HPDE6-E6E7 (cell line): ENCODE measurements at regions not wholly inside any gene's neighbourhood (a gene's known extent, or its start where the extent isn't known, plus 50 kb on each side); places are given as distances from the start of the nearest gene placed in this dataset.
A peak's percentile ranks its signal among the peaks of the same experiment; 100 is the strongest.

Source experiments
- DNase-seq: peaks from one replicate; pipeline ENCODE4 v3.0.0; 2011; ENCODE audit warnings: missing footprints; ENCODE audit errors: extremely low spot score

DNA sequence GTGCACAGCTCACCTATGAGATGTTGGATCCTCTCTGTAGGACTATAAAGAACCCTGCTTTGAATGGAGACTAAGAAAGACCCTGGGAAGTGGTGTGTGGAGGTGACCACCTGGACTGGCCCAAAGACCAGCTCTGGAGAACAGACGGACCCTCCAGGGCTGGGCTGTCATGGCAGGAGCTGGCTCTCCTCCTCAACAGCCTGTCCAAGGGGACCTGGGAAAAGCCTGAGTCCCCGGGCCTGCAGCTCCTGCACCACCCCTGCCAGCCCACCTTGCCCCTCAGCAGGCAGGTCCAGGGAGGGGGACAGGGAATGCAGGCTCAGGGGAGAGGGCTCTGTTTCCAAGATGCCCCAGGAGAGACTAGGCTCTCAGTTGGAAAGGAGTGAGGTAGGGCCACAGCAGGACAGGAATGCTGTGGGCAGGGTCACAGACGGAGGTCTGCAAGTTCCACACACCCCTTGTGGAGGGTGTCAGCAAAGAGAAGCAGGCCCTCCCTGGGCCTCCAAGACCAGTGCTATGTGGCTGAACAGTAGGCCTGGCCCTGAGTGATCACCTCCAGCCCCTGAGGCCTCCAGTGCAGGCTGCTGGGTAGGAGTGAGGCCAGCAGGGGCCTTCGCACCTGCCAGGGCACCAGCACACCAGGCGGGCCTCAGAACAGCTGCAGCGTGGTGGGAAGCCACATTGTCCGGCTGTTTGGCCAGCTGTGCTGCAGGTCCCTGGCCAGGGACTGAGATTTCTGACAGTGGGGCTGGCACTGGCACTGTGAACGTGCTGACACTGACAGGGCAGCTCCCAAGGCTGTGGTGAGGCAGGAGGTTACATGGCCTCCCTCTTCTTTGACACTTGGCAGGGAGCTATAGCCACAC lies 86.4 kb upstream of the OTOS start:
- DNase-seq = no peak

DNA sequence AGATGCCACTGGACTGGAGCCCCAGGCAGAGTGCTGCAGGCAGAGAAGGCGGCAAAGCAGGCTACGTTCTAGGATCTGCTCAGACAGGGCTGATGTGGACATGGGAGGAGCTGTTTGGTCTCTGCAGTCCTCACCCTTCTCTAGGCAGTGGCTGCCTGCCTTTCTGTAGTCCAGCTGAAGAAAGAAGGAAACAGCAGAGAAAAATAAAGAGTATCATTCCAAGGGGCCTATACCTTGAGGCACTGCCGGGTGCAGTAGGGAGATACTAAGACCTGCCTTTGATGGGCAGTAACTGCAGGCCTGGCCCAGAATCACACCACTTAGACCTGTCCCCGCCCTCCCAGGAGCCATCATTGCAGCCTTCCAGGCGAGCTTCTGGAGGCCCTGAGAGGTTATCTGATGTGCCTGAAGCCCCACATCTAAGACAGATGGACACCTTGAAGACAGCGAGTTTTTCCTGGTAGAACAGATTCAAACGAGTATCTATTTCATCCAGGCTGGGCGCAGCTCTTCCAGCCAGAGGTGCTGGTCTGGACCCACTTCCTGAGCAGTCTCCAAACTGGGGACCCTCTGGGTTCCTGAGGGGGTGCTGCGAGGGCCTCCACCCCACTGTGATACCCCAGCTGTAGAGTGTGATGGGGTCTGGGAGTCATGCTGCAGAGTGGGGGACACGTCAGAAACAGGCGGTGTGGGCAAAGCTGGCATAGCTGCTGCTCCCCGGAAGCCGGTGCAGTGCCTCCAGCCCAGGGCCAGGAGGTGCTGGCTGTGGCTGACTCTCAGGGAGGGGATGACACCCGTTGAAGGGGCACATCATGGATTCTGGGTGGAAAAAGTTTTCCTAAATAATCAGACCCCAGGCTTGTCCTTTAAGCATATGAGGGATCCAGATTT lies 87.3 kb upstream of the OTOS start:
- no peak for DNase-seq

DNA sequence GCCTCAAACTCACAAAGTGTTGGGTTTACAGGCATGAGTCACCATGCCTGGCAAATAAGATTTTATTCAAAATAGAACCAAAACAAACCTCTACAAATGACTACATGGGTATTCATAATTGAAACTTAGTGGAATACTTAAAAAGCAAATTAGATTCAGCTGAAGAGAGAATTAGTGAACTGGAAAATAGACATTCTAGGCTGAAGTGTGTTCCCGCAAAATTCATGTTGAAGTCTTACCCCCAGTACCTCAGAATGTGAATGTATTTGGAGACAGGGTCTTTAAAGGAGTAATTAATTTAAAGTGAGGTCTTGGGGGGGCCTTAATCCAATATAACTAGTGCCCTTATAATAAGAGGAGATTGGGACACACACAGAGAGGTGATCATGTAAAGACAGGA lies 88.5 kb upstream of the OTOS start:
- DNase-seq = no peak

DNA sequence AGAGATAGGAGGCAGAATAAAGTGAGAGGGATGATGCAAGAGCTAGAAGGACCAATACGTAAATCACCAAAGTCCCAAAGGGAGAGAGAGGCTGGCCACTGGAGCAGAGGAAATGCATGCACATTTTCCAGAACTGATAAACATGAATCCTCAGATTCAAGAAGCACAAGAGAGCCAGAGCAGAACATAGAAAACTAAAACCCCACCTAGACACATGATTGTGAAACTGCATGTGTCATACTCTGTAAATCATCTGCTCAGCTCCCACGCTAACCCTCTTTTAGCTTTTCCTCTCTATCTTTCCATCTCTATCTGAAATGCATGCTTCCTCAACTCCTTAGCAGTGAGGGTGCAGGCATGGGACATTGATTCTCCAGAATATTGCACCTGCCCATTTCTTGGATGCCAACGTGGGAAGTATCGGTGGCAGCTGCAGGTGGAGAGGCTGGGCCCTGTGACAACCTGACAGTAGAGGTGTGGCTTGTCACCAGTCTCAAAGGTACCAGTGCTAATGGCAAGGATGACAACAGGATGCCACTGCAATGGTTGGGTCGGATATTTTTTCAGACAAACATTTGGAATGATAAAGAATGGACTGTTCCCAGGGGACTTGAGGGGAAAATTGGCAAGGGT lies 89.3 kb upstream of the OTOS start:
- DNase-seq = no peak

DNA sequence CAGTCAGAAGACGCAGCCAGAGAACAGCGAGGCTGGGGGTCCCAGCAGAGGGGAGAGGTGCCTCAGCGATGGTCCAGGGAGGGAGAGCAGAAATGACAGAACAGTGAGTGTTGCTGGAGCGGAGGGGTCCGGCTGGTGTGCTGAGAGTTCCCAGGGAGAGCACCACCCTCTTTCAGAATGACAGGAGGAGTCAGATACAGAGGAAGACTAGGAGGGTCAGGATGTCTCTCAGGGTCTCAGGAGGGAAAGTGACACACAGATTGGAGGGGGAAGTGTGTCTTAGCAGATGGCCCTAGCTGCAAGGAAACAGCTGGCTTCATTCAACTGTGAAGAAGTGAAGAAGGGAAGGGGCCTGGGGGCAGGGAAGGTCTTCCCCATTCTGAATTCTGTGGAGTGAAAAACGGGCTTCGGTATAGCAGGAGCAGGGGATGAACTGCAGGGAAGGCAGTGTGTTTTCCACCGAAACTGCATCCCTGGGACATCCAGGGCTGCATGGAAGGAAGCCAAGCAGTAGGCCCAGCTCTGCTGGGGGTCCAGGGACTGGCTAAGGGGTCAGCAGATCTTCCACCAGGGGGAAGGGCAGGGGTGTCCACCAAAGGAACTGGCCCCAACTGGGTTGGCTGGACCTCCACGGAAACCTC lies 90.0 kb upstream of the OTOS start:
- DNase-seq = no peak

DNA sequence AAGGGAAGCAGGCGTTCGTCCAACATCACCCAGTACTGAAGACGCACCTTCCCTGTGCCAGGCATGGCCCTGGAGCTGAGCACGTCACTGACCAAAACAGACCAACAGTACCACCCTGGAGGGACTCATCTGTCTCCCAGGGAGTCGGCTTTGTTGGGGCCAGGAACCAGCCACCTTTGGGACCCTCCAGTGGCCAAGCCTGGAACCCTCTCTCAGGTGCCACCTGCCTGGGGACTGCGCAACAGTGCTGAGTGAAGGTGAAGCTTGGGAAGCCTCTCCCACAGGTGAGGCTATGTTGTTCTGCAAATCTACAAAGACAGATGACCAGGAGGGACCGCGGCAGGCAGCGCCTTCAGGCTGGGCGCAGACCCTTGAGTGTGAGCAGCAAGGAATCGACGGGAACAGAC lies 91.4 kb upstream of the OTOS start:
- no peak for DNase-seq

DNA sequence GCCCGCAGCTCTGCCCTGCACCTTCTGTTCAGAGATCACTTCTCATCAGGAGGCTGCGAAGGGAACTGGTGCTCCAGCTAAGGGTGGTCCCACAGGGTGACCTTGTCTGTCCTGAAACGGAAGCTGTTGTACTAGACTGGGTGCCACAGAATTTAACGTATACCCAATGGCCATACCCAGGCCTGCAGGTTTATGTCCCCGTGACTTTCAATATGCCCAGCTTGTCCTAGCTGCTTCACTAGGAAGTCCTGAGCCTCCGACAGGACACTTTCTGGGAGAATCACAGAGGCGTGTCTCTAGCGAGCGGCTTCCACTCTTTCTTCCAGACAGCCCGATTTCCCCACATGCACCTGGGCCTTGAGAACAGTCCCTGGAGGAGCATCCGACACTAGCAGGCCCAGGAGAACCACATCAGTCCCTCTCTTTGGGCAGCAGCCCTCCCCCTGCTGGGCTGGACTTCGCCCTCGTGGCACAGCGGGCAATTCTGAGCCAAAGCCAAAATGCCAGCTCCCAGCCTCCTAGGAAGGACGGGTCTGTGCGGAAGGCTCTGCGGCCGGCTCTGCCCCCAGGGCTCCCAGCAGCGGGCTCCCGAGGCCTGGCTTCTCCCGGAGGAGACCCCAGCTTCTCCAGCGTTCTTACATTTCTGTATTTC lies 91.9 kb upstream of the OTOS start:
- DNase-seq = no peak

DNA sequence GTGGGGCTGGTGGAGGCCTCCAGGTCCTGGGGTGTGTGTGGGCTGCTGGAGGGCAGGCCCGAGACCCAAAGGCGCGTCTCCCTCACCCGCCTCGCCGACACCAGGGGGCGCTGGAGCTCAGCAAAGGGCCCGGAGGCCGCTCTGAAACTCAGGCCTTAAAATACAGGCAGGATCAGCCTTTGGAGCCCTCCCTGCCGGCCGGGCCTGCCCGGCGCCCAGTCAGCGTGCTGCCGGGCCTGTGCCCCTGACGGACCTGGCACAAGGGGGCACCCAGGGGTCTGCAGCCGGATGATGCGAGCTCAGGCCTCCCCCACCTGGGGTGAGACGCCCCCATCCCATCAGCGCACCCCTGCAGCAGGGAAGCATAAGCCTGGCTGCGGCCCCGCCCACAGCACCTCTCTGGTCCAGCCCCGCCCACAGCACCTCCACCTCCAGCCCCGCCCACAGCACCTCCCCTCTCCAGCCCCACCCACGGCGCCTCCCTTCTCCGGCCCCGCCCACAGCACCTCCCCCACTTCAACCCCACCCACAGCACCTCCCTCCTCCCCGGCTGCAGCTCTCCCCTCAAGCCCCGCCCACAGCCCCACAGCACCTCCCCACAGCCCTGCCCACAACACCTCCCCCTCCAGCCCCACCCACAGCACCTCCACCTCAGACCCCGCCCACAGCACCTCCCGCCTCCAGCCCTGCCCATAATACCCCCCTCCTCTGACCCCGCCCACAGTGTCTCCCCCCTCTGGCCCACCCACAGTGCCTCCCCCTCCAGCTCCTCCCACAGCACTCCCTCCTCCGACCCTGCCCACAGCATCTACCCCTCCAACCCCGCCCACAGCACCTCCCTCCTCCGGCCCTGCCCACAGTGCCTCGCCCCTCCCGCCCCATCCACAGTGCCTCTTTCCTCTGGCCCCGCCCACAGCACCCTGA lies 92.8 kb upstream of the OTOS start:
- peak; percentile 88 for DNase-seq

DNA sequence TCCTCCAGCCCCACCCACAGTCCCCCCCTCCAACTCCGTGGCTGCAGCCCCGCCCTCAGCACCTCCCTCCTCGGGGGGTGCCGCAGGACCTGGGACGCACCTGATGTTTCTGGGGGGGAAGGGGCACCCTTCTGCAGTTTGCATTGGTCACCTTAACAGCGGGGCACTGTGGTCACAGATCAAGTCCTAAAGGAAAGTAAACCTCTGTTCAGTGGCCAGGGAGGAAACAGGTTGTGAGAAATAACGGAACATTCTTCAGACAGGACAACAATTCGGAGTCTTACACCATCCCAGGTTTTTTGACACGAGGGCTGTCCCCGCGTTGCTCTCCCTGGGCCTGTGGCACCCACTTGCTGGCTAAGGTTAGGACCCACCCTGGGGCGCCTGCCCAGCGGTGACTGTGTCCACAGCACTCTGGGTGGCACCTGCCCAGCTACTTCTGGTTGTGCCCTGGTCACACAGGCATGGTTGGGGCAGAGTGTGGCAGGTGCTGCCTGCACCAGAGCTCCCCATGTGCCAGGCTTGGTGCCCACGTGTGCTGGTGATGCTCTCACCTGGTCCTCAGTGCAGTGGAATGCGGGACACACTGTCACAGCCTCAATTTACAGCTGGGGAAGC lies 93.5 kb upstream of the OTOS start:
- no peak for DNase-seq

DNA sequence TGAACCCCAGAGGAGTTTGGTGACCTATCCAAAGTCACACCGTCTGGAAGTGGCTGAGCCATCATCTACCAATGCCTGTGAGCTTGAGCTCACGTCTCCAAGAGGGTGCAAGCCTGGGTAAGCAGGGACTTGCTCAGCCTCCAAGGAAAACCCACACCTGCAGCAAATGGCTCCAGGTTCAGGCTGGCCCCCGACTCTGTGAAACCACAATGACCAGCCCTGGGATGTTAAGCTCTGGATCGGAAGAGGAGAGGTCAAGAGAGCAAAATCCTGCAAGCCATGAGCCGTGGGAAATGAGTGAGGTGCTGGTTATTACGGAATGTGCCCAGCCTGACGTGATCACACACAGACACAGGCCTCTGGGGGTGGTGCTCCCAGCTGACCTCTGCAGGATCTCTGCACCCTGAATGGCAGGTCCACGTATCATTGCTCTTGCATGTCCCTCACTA lies 94.1 kb upstream of the OTOS start:
- DNase-seq = no peak

DNA sequence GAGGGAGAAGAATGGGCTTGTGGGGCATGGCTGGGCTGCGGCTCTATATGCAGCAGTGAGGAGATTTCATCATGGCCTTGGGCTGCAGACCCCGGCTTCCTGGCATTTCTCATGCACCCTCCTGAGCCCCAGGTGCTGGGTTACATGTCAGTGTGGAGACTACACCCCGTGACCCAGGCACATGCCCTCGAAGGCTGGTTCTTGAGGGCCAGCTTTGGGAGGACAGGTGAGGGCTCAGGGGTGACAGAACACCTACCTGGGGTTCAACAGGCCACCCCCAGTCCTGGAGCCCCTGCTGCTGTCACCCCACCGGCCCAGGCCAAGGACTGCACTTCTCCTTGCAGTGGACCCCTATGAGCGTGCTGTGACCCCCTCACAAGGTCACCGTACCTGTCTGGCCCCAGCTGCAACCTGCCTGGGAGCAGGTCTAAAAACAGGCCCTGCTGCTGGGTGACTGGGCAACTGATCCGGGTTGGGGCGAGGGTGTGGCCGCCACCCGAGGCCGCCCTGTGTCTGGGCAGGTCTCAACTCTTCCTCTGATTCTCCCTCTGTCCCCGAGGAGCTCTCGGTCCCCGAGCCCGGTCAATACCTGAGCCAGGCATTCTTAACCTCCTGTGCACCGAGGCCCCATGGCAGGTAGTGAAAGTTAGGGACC lies 94.8 kb upstream of the OTOS start:
- no peak for DNase-seq

DNA sequence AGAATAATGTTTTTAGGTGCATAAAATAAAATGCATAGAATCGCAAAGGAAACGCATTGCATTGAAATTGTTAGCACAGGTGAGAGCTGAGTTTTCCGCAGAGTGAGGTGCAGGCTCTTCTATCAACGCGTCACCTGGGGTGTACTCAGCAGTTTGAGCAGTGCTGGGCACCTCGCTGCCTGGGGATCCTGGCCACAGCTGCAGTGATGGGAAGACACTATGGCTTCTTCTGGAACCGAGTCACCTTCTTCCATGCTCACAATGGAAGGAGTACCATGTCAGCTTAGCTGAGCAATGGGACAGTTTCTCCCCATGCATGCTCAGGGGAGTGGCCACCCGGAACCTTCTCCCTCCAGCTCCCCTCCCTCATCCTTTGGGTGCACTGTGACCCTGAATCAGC lies 95.4 kb upstream of the OTOS start:
- no peak for DNase-seq

DNA sequence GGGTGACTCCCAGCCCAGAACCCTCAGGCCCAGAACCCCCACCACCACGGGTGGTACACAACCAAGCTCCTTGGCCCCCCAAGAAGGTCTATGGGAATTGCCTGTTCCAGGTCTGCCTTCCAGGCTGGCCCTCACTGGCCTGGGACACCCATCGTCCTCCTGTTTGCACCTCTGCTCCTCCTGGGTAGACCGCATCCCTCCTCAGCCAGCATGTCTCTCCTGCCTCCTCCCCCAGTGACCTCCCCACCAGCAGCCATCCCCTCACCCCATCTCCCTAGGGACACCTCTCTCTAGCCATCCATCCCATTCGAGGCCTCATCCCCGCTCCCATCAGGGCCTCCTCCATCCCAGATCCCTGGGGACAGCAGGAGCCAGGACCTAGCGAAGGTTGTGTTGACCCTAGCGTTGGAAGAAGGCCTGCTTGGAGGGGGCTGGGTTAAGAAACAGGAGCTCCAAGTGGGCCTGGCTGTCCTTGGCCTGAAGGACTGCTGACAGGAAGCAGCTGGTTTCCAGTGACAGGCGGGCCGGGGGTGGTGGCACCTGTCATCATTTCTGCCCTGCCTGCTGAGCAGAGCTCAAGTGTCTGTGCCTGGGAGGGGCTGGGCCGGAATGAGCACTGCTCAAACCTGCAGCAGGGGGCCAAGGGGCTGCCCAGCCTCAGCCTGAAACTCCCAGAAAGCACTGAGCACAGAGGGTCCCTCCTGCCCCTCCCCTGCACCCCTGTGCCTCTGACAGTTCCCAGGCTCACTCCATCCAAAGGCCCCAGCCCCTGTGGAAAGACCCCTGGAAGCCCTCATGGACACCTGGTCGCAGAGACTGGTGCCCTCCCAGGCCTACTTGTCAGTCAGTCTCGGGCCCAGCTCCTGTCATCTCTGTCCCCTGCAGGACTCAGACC lies 96.0 kb upstream of the OTOS start:
- no peak for DNase-seq

DNA sequence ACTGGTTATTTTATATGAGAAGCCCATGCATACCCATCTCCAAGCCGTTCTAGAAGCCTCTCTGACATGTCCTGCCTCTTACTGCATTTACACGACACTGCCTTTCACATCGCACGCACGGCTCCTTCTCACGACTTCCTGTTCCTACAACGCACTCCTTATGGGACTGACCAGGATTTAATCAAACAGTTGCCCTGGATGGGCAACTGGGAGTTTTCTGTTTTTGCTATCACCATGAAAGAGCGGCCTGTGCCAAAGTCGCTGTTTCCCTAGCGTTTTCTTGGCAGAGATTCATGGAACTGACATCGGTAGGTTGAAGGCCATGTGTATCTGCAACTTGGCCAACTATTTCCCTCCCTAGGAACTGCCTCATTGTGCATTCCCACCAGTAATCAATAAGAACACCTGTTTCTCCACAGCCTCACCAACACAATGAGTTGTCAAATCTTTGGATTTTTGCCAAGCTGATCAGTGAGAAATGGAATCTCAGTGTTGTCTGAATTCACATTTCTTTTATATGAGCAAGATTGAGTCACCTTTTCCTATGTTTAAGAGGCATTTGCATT lies 97.2 kb upstream of the OTOS start:
- no peak for DNase-seq

DNA sequence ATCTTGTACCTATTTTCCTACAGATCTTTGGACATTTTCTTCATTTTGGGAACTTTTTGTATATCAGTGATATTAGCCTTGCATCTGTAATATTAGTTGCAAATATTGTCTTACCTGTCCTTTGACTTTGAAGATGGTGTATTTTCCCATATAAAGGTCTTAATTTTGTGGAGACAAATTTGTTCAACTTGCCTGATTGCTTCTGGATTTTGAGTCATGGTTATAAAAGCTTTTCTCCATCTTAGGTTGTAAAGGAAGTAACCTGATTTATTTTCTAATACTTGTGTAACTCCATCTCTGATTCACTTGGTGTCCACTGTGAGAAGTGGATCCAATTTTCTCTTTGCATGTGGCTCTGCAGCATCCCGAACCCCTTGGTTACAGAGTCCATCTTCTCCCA lies 97.7 kb upstream of the OTOS start:
- no peak for DNase-seq

DNA sequence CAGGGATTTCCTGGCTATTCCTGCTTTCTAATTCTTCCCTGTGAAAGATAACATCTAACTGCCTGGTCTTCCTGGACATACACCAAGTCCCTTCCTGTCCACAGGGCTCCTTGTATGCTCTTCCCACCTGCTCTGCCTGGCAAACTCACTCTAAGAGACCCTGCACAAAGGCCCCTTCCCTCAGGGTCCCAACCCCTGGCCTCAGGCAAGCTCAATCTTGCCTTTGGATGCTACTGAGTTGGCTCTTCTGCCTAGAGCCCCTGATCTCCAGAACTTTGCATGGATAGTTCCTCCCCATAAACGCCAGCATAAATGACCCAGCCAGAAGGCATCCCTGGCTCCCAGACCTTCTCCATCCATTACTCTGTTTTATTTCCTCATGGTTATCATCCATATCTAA lies 98.3 kb upstream of the OTOS start:
- no peak for DNase-seq

DNA sequence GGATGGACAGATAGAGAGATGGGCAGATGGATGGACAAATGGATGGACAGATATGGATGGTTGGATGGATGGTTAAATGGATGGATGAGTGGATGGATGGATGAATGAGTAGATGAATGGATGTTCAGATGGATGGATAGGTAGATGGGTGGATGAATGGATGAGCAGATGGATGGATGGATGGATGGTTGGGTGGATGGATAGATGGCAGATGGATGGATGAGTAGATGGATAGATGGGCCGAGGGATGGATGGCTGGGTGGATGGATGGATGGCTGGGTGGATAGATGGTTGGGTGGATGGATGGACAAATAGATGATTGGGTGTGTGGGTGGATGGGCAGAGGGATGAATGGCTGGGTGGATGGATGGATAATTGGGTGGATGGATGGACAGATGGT lies 98.9 kb upstream of the OTOS start:
- DNase-seq = no peak
